T-helper 1 cell treated with Interleukin-12 subunit alpha and Interleukin-12 subunit beta and Interleukin-4 antibody, amounts not matched to agents 30 μg/mL and 1 μg/mL, for 36 hours (primary cell): ENCODE measurements at regions not wholly inside any gene's neighbourhood (a gene's known extent, or its start where the extent isn't known, plus 50 kb on each side); places are given as distances from the start of the nearest gene placed in this dataset.

Experiments
- H3K27ac Mint-ChIP-seq: one replicate; pipeline ENCODE4 v1.8.0; 2021; ENCODE audit warnings: mild to moderate bottlenecking, mixed read lengths
- H3K27me3 Mint-ChIP-seq: one replicate; pipeline ENCODE4 v1.8.0; 2021; ENCODE audit warnings: low read depth, mixed read lengths
- H3K36me3 Mint-ChIP-seq: one replicate; pipeline ENCODE4 v1.8.0; 2021; ENCODE audit warnings: low read depth, mixed read lengths
- H3K4me1 Mint-ChIP-seq: one replicate; pipeline ENCODE4 v1.8.0; 2021; ENCODE audit warnings: low read depth, mixed read lengths
- H3K4me3 Mint-ChIP-seq: one replicate; pipeline ENCODE4 v1.8.0; 2021; ENCODE audit warnings: mild to moderate bottlenecking, moderate library complexity, mixed read lengths
- H3K9me3 Mint-ChIP-seq: one replicate; pipeline ENCODE4 v1.8.0; 2021; ENCODE audit warnings: mixed read lengths

- Mint-ChIP-seq H3K9me3 (no peaks in the 10 kb centered on the region), H3K36me3 (no peaks in the 10 kb centered on the region), H3K27me3 (no peaks in the 10 kb centered on the region), H3K4me3 (no peak overlapping the region), H3K27ac (no peak overlapping the region), H3K4me1 (no peaks in the 10 kb centered on the region)
Observed at GRCh38 chr2:16044946-16045456, 104.7 kb downstream of the MYCN start.

DNA sequence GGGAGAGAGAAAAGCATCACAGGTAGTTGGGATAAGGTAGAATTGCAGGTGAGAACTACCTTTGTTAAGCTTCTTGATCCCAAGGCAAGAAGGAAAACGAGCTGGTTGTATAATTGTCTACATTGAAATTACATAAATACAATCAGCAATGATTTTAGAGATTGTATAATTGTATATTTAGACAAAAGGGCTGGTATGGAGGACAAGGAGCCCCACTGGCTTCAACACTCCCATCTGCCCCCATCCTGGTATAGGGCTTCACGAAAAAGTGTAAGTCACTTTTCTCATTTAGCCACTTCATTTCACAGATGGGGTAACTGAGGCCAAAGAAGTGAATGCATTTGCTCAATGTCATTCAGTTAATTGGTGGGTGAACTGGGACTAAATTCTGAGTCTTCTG, 103.3 kb downstream of the MYCN start:
- H3K4me1 Mint-ChIP-seq: no peaks in the 10 kb centered on the region
- no peak overlapping the region for H3K4me3 Mint-ChIP-seq
- no peaks in the 10 kb centered on the region for H3K36me3 Mint-ChIP-seq
- no peaks in the 10 kb centered on the region for H3K27me3 Mint-ChIP-seq
- no peak overlapping the region for H3K27ac Mint-ChIP-seq
- H3K9me3 Mint-ChIP-seq: no peaks in the 10 kb centered on the region

- no peaks in the 10 kb centered on the region for H3K9me3 Mint-ChIP-seq
Observed at GRCh38 chr2:16043192-16043591, 102.8 kb downstream of the MYCN start.

DNA sequence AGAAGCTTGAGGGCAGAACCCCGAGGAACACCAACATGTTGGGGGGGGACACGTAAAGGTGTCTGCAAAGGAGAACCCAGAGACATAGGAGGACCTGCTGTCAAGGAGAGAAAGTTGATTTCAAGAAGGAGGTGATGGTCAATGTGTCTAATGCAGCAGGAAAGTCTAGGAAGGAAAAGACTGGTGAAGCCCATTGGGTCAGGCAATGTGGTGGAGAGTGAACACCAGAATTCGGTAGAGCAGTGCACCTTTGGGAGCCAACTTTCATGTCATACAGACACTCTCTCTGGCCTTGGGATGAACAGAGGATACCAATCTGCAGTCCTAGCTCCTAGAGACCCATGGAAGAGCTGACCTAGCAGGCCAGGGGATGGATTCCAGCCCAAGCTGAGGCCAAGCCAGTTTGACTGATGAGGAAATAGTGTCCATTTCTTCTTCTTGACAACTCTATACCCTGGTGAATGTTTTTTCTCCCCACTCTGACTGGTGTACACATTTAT, 101.9 kb downstream of the MYCN start:
- no peak overlapping the region for H3K27ac Mint-ChIP-seq
- H3K36me3 Mint-ChIP-seq: no peaks in the 10 kb centered on the region
- no peaks in the 10 kb centered on the region for H3K27me3 Mint-ChIP-seq
- H3K4me3 Mint-ChIP-seq: no peak overlapping the region
- no peaks in the 10 kb centered on the region for H3K9me3 Mint-ChIP-seq
- no peaks in the 10 kb centered on the region for H3K4me1 Mint-ChIP-seq

More at GRCh38 chr2:16043192-16043591, 102.8 kb downstream of the MYCN start:
- Mint-ChIP-seq H3K4me1 (no peaks in the 10 kb centered on the region), H3K4me3 (no peak overlapping the region), H3K36me3 (no peaks in the 10 kb centered on the region), H3K27me3 (no peaks in the 10 kb centered on the region), H3K27ac (no peak overlapping the region)

DNA sequence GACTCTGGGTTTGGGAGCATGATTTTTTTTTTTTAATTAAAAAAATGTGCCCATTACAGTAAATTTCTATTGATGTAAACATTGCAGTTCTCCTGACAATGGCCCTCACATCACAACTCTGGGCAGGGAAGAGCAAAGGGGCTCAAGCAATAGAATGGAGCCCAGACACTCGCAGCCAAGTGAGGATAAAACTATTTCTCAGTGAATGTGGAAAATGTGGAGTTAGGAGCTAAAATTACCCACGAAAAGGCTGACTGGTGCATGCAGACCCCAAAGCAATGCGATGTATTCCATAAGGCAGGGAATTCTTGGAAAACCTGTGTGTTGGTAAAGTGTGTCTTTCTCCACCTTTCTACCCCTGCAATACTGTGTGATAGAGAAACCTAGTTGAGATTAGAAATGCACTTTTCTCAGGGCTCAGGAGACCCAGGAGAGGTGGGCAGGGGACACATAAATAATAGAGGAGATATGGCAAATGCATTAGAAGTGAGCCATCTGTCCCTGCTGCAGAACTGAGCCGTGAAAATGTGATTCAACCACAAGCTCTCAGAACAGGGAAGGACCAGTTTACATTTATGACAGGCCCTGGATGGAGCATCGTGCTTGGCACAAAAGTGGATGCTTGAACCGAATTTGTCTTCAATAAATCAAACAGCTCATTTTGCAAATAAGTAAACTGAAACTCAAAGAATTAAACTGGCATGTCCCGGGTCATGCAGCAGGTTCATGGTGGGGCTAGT, 100.1 kb downstream of the MYCN start:
- Mint-ChIP-seq H3K4me1 (no peaks in the 10 kb centered on the region), H3K4me3 (no peak overlapping the region), H3K27ac (no peak overlapping the region), H3K36me3 (no peaks in the 10 kb centered on the region), H3K27me3 (no peaks in the 10 kb centered on the region), H3K9me3 (no peaks in the 10 kb centered on the region)

DNA sequence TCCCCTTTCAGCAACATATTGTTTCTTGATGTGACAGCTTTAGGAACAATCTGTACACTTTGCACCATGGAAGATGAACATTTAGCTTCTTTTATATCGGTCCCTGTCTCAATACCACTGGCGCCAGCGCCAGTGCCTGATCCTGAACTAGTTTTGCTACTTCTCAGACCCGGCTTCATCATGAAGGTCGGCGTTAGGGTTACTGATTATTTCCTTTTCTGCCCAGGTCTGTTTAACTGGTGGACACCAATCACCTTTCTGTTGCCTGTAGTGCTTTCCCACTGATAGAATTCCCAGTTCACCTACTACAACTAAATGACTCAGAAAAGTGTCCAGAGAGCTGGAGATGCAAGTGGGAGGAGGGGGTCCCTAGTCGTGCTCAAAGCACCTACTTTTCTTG, 99.5 kb downstream of the MYCN start:
- no peaks in the 10 kb centered on the region for H3K4me1 Mint-ChIP-seq
- H3K27me3 Mint-ChIP-seq: no peaks in the 10 kb centered on the region
- no peaks in the 10 kb centered on the region for H3K9me3 Mint-ChIP-seq
- no peak overlapping the region for H3K4me3 Mint-ChIP-seq
- H3K27ac Mint-ChIP-seq: no peak overlapping the region
- no peaks in the 10 kb centered on the region for H3K36me3 Mint-ChIP-seq

DNA sequence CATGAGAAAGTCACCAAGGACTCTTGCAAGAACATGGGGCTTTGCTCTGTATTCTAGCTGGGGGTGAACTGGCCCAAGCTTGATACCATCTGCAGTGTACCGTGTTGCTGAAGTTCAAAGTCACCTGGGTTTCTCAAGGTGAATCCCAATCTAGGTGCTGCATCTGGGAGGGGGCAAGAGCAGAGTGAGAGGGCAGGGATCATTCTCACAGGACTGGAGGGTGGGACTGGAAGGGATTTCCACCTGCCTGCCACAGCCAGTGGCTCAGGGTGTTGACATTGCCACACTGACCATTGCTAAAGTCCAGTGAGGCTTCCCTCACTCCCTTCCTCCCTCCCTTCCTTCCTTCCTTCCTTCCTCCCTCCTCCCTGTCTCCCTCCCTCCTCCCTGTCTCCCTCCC, 98.7 kb downstream of the MYCN start:
- H3K27me3 Mint-ChIP-seq: no peaks in the 10 kb centered on the region
- no peaks in the 10 kb centered on the region for H3K4me1 Mint-ChIP-seq
- H3K9me3 Mint-ChIP-seq: no peaks in the 10 kb centered on the region
- no peaks in the 10 kb centered on the region for H3K36me3 Mint-ChIP-seq
- H3K27ac Mint-ChIP-seq: no peak overlapping the region
- no peak overlapping the region for H3K4me3 Mint-ChIP-seq

- Mint-ChIP-seq H3K4me3 (no peak overlapping the region), H3K27ac (no peak overlapping the region), H3K27me3 (no peaks in the 10 kb centered on the region), H3K4me1 (no peaks in the 10 kb centered on the region), H3K9me3 (no peaks in the 10 kb centered on the region), H3K36me3 (no peaks in the 10 kb centered on the region)
Observed at GRCh38 chr2:16038621-16039020, 98.3 kb downstream of the MYCN start.

DNA sequence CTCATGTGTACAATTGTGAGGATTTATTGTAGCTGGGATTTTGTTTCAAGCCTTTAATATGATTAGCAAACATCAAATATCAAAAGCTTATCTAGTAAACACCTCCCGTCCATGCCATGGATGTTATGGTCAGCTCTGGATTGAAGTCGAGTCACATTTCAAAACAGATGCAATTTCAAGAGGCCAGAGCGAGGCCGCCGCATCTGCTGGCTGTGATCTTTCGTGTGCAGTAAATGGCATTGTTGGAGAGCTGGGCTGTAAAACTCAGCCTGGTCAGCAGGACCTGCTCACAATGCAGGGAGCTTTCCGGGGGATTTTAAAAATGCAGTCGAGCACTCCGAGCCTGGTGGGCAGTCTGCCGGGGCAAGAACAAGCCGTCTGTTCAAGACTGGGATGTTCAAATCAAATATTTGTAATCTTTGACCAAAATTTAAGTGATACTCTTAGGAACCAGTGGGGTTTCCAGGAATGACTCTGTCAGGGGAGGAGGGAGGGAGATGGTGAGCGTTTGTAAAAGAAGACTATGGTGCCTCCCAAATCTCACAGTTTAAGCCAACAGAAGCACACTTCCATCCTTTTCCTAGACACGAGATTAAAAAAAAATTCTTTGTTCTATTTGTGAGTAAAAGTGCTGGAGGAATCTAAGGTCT, 97.6 kb downstream of the MYCN start:
- Mint-ChIP-seq H3K9me3 (no peaks in the 10 kb centered on the region), H3K4me1 (no peaks in the 10 kb centered on the region), H3K36me3 (no peaks in the 10 kb centered on the region), H3K27ac (no peak overlapping the region), H3K4me3 (no peak overlapping the region), H3K27me3 (no peaks in the 10 kb centered on the region)

GRCh38 chr2:16036951-16037350, 96.6 kb downstream of the MYCN start:
- H3K9me3 Mint-ChIP-seq: no peaks in the 10 kb centered on the region
- H3K4me3 Mint-ChIP-seq: no peak overlapping the region
- no peaks in the 10 kb centered on the region for H3K4me1 Mint-ChIP-seq
- H3K27me3 Mint-ChIP-seq: no peaks in the 10 kb centered on the region
- no peak overlapping the region for H3K27ac Mint-ChIP-seq
- no peaks in the 10 kb centered on the region for H3K36me3 Mint-ChIP-seq

DNA sequence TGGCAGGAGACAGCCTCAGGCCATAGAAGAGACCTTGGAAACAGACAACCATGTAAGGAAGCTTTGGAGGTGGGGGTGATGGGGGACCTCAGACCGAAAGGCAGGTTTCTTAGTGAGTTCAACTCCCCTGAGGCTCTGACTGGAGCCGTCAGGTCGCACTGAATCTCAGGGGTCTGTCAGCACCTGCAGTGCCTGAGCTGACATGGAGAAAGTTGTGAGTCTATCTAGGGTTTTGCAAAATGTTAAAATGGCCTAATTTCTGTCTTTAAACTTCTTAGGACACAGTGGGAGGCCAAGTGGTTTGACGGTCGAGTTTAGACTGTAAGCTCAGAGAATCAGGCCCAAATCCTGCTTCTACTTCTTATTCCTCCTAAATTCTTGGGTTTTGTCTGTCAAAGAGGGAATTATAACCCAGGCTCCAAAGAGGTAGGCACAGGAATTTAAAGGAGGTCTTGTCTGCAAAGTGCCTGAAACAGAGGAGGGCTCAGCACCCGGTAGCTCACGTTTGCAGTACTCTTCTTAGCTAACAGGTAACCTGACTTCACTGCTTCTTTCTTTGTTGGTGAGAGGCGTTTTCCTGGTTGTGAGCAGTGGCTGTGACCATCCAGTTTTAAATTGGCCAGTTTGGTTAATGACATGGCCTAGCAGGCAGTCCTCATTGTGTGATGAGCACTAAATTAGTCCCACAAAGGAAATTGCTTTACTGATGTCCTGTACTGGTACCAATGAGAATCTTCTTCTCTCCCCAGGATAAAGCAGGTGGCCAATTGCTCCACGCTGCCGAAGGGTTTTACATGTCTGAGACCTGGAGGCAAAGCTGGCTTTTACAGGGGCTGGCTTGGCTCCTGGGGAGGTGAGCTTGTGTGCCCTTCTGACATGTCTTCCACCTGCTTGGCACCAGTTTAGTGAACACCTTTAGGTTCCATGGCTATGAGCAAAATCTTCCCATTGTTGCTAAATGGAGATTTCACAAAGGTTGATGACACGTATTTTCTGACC, 95.7 kb downstream of the MYCN start:
- Mint-ChIP-seq H3K27me3 (no peaks in the 10 kb centered on the region), H3K4me1 (no peaks in the 10 kb centered on the region), H3K27ac (no peak overlapping the region), H3K36me3 (no peaks in the 10 kb centered on the region), H3K9me3 (no peaks in the 10 kb centered on the region), H3K4me3 (no peak overlapping the region)

DNA sequence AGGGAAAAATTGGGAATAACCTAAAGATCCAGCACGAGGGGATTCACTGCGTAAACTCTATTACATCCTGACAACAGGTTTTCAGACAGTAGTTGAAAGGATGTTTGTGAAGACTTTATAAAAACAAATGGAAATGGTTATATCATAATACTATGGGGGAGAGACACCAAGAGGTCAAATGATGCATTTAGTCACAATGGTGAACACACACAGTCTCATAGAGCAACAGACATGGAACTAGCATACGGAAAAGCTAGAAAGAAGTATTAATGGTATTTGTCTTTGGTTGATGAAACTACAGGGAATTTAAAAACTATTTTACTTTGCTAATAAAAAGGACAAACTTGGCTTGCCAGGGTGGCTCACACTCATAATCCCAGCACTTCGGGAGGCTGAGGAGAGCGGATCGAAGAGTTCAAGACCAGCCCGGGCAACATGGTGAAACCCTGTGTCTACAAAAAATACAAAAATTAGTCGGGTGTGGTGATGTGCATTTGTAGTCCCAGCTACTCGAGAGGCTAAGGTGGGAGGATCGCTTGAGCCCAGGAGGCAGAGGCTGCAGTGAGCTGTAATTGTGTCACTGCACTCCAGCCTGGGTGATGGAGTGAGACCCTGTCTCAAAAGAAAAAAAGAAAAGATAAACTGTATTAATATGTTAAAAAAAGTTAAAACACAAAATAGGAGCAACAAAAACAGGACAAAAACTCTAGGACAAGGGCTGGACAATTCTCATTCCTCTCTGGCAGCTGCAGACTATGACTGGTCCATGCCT, 94.8 kb downstream of the MYCN start:
- no peaks in the 10 kb centered on the region for H3K4me1 Mint-ChIP-seq
- H3K9me3 Mint-ChIP-seq: no peaks in the 10 kb centered on the region
- no peaks in the 10 kb centered on the region for H3K27me3 Mint-ChIP-seq
- no peaks in the 10 kb centered on the region for H3K36me3 Mint-ChIP-seq
- no peak overlapping the region for H3K27ac Mint-ChIP-seq
- H3K4me3 Mint-ChIP-seq: no peak overlapping the region

GRCh38 chr2:16034151-16034974, 94.0 kb downstream of the MYCN start:
- no peaks in the 10 kb centered on the region for H3K4me1 Mint-ChIP-seq
- H3K4me3 Mint-ChIP-seq: no peak overlapping the region
- H3K9me3 Mint-ChIP-seq: no peaks in the 10 kb centered on the region
- no peaks in the 10 kb centered on the region for H3K27me3 Mint-ChIP-seq
- H3K36me3 Mint-ChIP-seq: no peaks in the 10 kb centered on the region
- H3K27ac Mint-ChIP-seq: no peak overlapping the region
